HG02642 (cell line): ENCODE measurements at regions not wholly inside any gene's neighbourhood (a gene's known extent, or its start where the extent isn't known, plus 50 kb on each side); places are given as distances from the start of the nearest gene placed in this dataset.
"Not testable (repeated sequence)": the region's sequence is repeated elsewhere in the genome, so short reads cannot be mapped to it uniquely, and the experiment has no call there.

Experiments
- ATAC-seq: cut with Tn5 transposase; IDR thresholded peaks from one replicate; pipeline ENCODE4 v1.9.1; 2021; ENCODE audit warnings: mild to moderate bottlenecking; ENCODE audit not compliant: unreplicated experiment, poor library complexity

- ATAC-seq: no peak
Measured at GRCh38 chr11:93902921-93903320, 52.5 kb upstream of the VSTM5 start.

- no peak for ATAC-seq
Measured at GRCh38 chr11:93903989-93904388, 53.6 kb upstream of the VSTM5 start.

- ATAC-seq: no peak
Measured at GRCh38 chr11:93904716-93905115, 54.3 kb upstream of the VSTM5 start.

- no peak for ATAC-seq
Measured at GRCh38 chr11:93905384-93905783, 55.0 kb upstream of the VSTM5 start.

- no peak for ATAC-seq
Measured at GRCh38 chr11:93906486-93906885, 56.1 kb upstream of the VSTM5 start.

- no peak for ATAC-seq
Measured at GRCh38 chr11:93907901-93908300, 57.5 kb upstream of the VSTM5 start.

- ATAC-seq: no peak
Measured at GRCh38 chr11:93908689-93909088, 58.3 kb upstream of the VSTM5 start.

- ATAC-seq: no peak
Measured at GRCh38 chr11:93917673-93918072, 67.3 kb upstream of the VSTM5 start.

GRCh38 chr11:93921695-93922468 lies 71.5 kb upstream of the VSTM5 start:
- ATAC-seq: peak; percentile 88

- no peak for ATAC-seq
Measured at GRCh38 chr11:93922830-93923229, 72.4 kb upstream of the VSTM5 start.

GRCh38 chr11:93926099-93926498 lies 75.7 kb upstream of the VSTM5 start:
- not testable (repeated sequence) for ATAC-seq

GRCh38 chr11:93929407-93929806 lies 79.0 kb upstream of the VSTM5 start:
- no peak for ATAC-seq

- ATAC-seq: no peak
Measured at GRCh38 chr11:93933230-93933629, 82.8 kb upstream of the VSTM5 start.

- no peak for ATAC-seq
Measured at GRCh38 chr11:93935826-93936225, 85.3 kb upstream of the HEPHL1 start.

GRCh38 chr11:93936460-93936859 lies 84.7 kb upstream of the HEPHL1 start:
- ATAC-seq: no peak

GRCh38 chr11:93939084-93939760 lies 81.9 kb upstream of the HEPHL1 start:
- no peak for ATAC-seq

GRCh38 chr11:93940395-93940794 lies 80.8 kb upstream of the HEPHL1 start:
- ATAC-seq: no peak

GRCh38 chr11:93942176-93942575 lies 79.0 kb upstream of the HEPHL1 start:
- no peak for ATAC-seq

GRCh38 chr11:93945596-93945995 lies 75.6 kb upstream of the HEPHL1 start:
- no peak for ATAC-seq

- ATAC-seq: no peak
Measured at GRCh38 chr11:93952082-93952780, 68.9 kb upstream of the HEPHL1 start.

GRCh38 chr11:93957397-93957952 lies 63.7 kb upstream of the HEPHL1 start:
- no peak for ATAC-seq
